Esophagus muscularis mucosa (tissue), 4 donors: ENCODE measurements at regions not wholly inside any gene's neighbourhood (a gene's known extent, or its start where the extent isn't known, plus 50 kb on each side); places are given as distances from the start of the nearest gene placed in this dataset.
"Not testable (repeated sequence)": the region's sequence is repeated elsewhere in the genome, so short reads cannot be mapped to it uniquely, and the experiment has no call there.

ENCODE experiments used
- DNase-seq: peaks from one replicate; pipeline ENCODE4 v3.0.0-alpha.2; 2017; ENCODE audit errors: extremely low spot score
- H3K27ac ChIP-seq, 4 donors: fragments of 200-600 bp; sonication (generic); replicated peaks in 1 of 4; 1 replicate in 3 of 4; 2 replicates in 1 of 4; pipeline ENCODE4 v1.5.1; 2016 to 2019; ENCODE audit warnings: mild to moderate bottlenecking in 1 of 4
- H3K27me3 ChIP-seq, 4 donors: fragments of 200-600 bp; sonication (generic); one replicate each; pipeline versions ENCODE4 v1.5.1 to v1.6.0; 2016 to 2019
- H3K36me3 ChIP-seq, 4 donors: fragments of 200-600 bp; sonication (generic); one replicate each; pipeline ENCODE4 v1.5.1; 2016 to 2019
- H3K4me1 ChIP-seq, 4 donors: fragments of 200-600 bp; sonication (generic); one replicate each; pipeline ENCODE4 v1.5.1; 2016 to 2019
- H3K4me3 ChIP-seq, 4 donors: fragments of 200-600 bp; sonication (generic); 1 replicate in 2 of 4; 2 replicates in 2 of 4; pipeline ENCODE4 v1.5.1; 2016 to 2019; ENCODE audit warnings: mild to moderate bottlenecking in 4 of 4, moderate library complexity in 1 of 4
- H3K9me3 ChIP-seq, 4 donors: fragments of 200-600 bp; sonication (generic); 1 replicate in 3 of 4; 2 replicates in 1 of 4; pipeline ENCODE4 v1.5.1; 2016 to 2019
- EP300 ChIP-seq: sonication (generic); formaldehyde crosslinking; IDR thresholded peaks from one replicate; pipeline ENCODE4 v1.6.1; 2017; ENCODE audit warnings: antibody characterized with exemption
- POLR2A ChIP-seq: fragments of 450-650 bp; IDR thresholded peaks from one replicate; pipeline ENCODE4 v1.6.1; 2017; ENCODE audit warnings: antibody characterized with exemption, moderate library complexity, mild to moderate bottlenecking, low read depth
- POLR2AphosphoS5 ChIP-seq, 2 donors: sonication (generic); formaldehyde crosslinking; IDR thresholded peaks; one replicate each; pipeline ENCODE4 v1.6.1; 2017; ENCODE audit warnings: antibody characterized with exemption in 2 of 2
- WGBS: methylation state at CpG from one replicate; pipeline ENCODE4 v1.1.5; 2018; 5-methylcytosine and 5-hydroxymethylcytosine counted together
- intact Hi-C: fragments of 100-400 bp; cut with DNase I; formaldehyde crosslinking; loops from one replicate; pipeline ENCODE4 v1.15.1; 2023
- TF ChIP-seq, protein P1 (sequence below), 3 experiments: fragments of 200-600 bp in 2 of 3; fragments of 450-650 bp in 1 of 3; sonication (generic) in 2 of 3; IDR thresholded peaks; one replicate each; pipeline ENCODE4 v1.5.1; 2017 to 2019; ENCODE audit warnings: antibody characterized with exemption in 3 of 3, mild to moderate bottlenecking in 2 of 3, moderate library complexity in 1 of 3

DNA sequence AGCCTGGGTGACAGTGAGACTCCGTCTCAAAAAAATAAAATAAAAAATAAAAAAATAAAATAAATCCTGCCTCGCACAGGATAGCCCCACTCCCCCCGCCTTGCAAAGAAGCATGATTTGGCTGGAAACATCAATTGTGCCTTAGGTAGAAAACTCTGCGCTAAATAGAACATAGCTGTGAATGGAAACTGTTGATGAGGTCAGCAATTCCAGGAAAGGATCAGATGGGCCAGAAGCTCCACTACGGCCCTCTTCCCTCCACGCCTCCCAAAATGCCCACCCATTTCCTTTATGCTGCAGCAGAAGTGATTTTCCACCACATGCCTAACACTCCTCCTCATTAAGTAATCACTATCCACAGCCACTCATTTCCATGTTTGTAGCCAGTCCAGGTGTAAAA, 473.4 kb downstream of the XYLT1 start:
- no peak for TF ChIP-seq EP300
- no peak for TF ChIP-seq POLR2A
- TF ChIP-seq, protein P1, sequence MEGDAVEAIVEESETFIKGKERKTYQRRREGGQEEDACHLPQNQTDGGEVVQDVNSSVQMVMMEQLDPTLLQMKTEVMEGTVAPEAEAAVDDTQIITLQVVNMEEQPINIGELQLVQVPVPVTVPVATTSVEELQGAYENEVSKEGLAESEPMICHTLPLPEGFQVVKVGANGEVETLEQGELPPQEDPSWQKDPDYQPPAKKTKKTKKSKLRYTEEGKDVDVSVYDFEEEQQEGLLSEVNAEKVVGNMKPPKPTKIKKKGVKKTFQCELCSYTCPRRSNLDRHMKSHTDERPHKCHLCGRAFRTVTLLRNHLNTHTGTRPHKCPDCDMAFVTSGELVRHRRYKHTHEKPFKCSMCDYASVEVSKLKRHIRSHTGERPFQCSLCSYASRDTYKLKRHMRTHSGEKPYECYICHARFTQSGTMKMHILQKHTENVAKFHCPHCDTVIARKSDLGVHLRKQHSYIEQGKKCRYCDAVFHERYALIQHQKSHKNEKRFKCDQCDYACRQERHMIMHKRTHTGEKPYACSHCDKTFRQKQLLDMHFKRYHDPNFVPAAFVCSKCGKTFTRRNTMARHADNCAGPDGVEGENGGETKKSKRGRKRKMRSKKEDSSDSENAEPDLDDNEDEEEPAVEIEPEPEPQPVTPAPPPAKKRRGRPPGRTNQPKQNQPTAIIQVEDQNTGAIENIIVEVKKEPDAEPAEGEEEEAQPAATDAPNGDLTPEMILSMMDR (IDR thresholded peaks at IDR 0.05), result no peak
- no peak for TF ChIP-seq POLR2AphosphoS5 (IDR thresholded peaks at IDR 0.05)
- H3K27ac ChIP-seq, result no peak overlapping the region
- no peaks in the 10 kb centered on the region for H3K36me3 ChIP-seq
- no peak overlapping the region for H3K4me3 ChIP-seq
- H3K4me1 ChIP-seq, result no peaks in the 10 kb centered on the region
- WGBS, result 72% methylated on average over 6 of the region's 6 CpGs
- H3K9me3 ChIP-seq, result no peaks in the 10 kb centered on the region
- intact Hi-C loops, result no loop called here
- peaks cover 0 to 10% (median 0%) of the 10 kb centered on the region in 4 donors for H3K27me3 ChIP-seq
- DNase-seq, result no peak

DNA sequence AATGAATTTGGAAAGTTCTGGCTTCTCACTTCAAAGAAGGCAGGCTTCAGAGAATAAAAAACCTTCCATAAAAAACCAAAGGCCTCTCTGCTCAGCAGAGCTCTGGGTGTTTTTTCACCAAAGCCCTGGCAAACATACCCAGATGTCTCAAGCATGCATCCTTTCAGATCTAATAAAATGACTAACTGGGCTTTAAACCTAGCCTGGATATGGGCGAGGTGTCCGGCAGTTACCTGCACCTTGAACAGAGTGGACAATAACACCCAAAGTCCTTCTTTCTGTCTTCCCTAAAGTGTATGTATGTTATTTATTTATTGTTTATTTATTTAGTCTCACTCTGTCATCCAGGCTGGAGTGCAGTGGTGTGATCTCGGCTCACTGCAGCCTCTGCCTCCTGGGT, 469.3 kb downstream of the XYLT1 start:
- no peak for DNase-seq
- H3K27me3 ChIP-seq, result no peaks in the 10 kb centered on the region
- H3K9me3 ChIP-seq, result peaks cover 0 to 10% (median 9%) of the 10 kb centered on the region in 4 donors
- H3K27ac ChIP-seq, result no peak overlapping the region
- H3K4me1 ChIP-seq, result no peaks in the 10 kb centered on the region
- intact Hi-C loops, result no loop called here
- H3K4me3 ChIP-seq, result no peak overlapping the region
- 75% methylated on average over 3 of the region's 3 CpGs for WGBS
- H3K36me3 ChIP-seq, result no peaks in the 10 kb centered on the region
- TF ChIP-seq, protein P1 (IDR thresholded peaks at IDR 0.05), result no peak
- no peak for TF ChIP-seq POLR2AphosphoS5 (IDR thresholded peaks at IDR 0.05)
- no peak for TF ChIP-seq EP300
- TF ChIP-seq POLR2A, result no peak

DNA sequence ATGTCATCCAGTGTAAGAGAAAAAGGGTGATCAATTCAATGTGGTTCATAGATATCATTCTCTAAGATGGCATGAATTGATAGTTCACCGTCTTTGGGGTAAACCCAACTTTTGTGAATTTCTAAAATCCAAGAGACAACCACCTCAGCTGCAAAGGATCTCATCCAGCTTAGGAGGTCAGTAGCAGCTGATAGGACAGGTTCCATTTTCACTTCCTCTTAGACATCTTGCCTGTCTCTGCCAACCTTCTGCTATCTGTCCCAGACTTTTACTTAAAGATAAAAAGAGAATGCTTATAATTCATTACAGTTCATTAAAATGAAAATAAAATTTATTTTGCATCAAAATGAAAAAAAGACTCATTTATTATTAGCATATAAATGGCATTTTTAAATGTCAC, 468.2 kb downstream of the XYLT1 start:
- Histone ChIP-seq H3K4me3 (no peak overlapping the region), H3K4me1 (no peaks in the 10 kb centered on the region), H3K36me3 (no peaks in the 10 kb centered on the region), H3K9me3 (peaks cover 0 to 10% (median 9%) of the 10 kb centered on the region in 4 donors), H3K27ac (no peak overlapping the region), H3K27me3 (no peaks in the 10 kb centered on the region)
- WGBS, result 85% methylated on average over 1 of the region's 1 CpG
- TF ChIP-seq, protein P1 (IDR thresholded peaks at IDR 0.05), result no peak
- TF ChIP-seq POLR2A (no peak), POLR2AphosphoS5 (IDR thresholded peaks at IDR 0.05) (no peak), EP300 (no peak)
- no peak for DNase-seq
- intact Hi-C loops, result no loop called here

DNA sequence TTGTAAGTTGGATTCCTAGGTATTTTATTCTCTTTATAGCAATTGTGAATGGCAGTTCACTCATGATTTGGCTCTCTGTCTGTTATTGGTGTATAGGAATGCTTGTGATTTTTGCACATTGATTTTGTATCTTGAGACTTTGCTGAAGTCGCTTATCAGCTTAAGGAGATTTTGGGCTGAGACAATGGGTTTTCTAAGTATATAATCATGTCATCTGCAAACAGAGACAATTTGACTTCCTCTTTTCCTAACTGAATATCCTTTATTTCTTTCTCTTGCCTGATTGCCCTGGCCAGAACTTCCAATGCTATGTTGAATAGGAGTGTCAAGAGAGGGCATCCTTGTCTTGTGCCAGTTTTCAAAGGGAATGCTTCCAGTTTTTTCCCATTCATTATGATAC, 464.8 kb downstream of the XYLT1 start:
- not testable (repeated sequence) for H3K36me3 ChIP-seq
- WGBS, result 83% methylated on average over 1 of the region's 1 CpG

DNA sequence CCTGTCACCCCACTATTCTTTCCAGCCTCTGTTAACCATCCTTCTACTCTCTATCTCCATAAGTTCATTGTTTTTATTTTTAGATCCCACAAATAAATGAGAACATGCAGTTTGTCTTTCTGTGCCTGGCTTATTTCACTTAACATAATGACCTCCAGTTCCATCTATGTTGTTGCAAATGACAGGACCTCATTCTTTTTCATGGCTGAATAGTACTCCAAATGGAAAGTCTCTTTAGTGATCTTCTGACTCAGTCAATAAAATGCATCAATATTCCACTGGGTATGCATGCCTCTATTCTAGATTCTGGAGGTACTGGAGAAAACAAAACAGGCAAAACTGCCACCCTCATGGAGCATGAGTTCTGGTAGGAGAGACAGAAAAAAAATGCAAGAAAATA, 459.0 kb downstream of the XYLT1 start:
- TF ChIP-seq POLR2AphosphoS5 (IDR thresholded peaks at IDR 0.05), result no peak
- no peak for TF ChIP-seq POLR2A
- TF ChIP-seq, protein P1 (IDR thresholded peaks at IDR 0.05), result no peak
- TF ChIP-seq EP300, result no peak
- no peak overlapping the region for H3K4me3 ChIP-seq
- DNase-seq, result no peak
- peaks cover 0 to 4% (median under 1%) of the 10 kb centered on the region in 4 donors for H3K9me3 ChIP-seq
- intact Hi-C loops, result no loop called here
- H3K27ac ChIP-seq, result no peak overlapping the region
- H3K36me3 ChIP-seq, result no peaks in the 10 kb centered on the region
- H3K4me1 ChIP-seq, result no peaks in the 10 kb centered on the region
- peaks cover 0 to 6% (median 0%) of the 10 kb centered on the region in 4 donors for H3K27me3 ChIP-seq

More for the DNA sequence above, 464.8 kb downstream of the XYLT1 start:
- intact Hi-C loops, H3K4me3 ChIP-seq, H3K27ac ChIP-seq, DNase-seq, H3K4me1 ChIP-seq, H3K27me3 ChIP-seq: not testable (repeated sequence)
- H3K9me3 ChIP-seq, result peaks cover 0 to 10% (median 9%) of the 10 kb centered on the region in 4 donors
